PFSK-1 (cell line): ENCODE measurements at regions not wholly inside any gene's neighbourhood (a gene's known extent, or its start where the extent isn't known, plus 50 kb on each side); places are given as distances from the start of the nearest gene placed in this dataset.

ENCODE experiments used
- FOXP2 ChIP-seq: optimal IDR thresholded peaks from 2 replicates; pipeline ENCODE3; 2011; ENCODE audit warnings: borderline replicate concordance, control low read depth, inconsistent platforms; ENCODE audit not compliant: insufficient read depth; ENCODE audit errors: extremely low read length, extremely low read depth
- POLR2AphosphoS5 ChIP-seq: IDR thresholded peaks from 2 replicates; pipeline ENCODE4 v1.6.1; 2012; ENCODE audit warnings: low read depth, mild to moderate bottlenecking, control low read depth, low read length, moderate library complexity
- SIN3A ChIP-seq: IDR thresholded peaks from 2 replicates; pipeline ENCODE4 v1.6.1; 2012; ENCODE audit warnings: mild to moderate bottlenecking, low read length, moderate library complexity, borderline replicate concordance; ENCODE audit not compliant: insufficient read depth
- TAF1 ChIP-seq: IDR thresholded peaks from 2 replicates; pipeline ENCODE4 v1.6.1; 2012; ENCODE audit warnings: low read length, control low read depth, borderline replicate concordance; ENCODE audit not compliant: insufficient read depth
- TF ChIP-seq, protein P1 (sequence below), 2 experiments: IDR thresholded peaks; 2 replicates each; pipeline versions ENCODE4 v1.6.1 to v1.8.0; 2011 to 2012; ENCODE audit warnings: low read depth in 2 of 2, low read length in 2 of 2, control low read depth in 1 of 2, inconsistent platforms in 1 of 2, mild to moderate bottlenecking in 1 of 2, moderate library complexity in 1 of 2; ENCODE audit not compliant: insufficient read depth in 1 of 2

- TF ChIP-seq, protein P1, sequence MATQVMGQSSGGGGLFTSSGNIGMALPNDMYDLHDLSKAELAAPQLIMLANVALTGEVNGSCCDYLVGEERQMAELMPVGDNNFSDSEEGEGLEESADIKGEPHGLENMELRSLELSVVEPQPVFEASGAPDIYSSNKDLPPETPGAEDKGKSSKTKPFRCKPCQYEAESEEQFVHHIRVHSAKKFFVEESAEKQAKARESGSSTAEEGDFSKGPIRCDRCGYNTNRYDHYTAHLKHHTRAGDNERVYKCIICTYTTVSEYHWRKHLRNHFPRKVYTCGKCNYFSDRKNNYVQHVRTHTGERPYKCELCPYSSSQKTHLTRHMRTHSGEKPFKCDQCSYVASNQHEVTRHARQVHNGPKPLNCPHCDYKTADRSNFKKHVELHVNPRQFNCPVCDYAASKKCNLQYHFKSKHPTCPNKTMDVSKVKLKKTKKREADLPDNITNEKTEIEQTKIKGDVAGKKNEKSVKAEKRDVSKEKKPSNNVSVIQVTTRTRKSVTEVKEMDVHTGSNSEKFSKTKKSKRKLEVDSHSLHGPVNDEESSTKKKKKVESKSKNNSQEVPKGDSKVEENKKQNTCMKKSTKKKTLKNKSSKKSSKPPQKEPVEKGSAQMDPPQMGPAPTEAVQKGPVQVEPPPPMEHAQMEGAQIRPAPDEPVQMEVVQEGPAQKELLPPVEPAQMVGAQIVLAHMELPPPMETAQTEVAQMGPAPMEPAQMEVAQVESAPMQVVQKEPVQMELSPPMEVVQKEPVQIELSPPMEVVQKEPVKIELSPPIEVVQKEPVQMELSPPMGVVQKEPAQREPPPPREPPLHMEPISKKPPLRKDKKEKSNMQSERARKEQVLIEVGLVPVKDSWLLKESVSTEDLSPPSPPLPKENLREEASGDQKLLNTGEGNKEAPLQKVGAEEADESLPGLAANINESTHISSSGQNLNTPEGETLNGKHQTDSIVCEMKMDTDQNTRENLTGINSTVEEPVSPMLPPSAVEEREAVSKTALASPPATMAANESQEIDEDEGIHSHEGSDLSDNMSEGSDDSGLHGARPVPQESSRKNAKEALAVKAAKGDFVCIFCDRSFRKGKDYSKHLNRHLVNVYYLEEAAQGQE (IDR thresholded peaks at IDR 0.05; ENCODE audit: insufficient read depth in 1 of 2, low read depth in 2 of 2, low read length in 2 of 2) = 0 out of 4 replicates have a peak, but pooled peaks of 1 of the 2 experiments have one; percentile 60
- TF ChIP-seq FOXP2 = no peak
Observed at GRCh38 chrY:14238277-14238676, 182.2 kb downstream of the VCY1B start.

- TF ChIP-seq POLR2AphosphoS5 (no peak), SIN3A (no peak), TAF1 (no peak), FOXP2 (no peak)
- TF ChIP-seq, protein P1 (IDR thresholded peaks at IDR 0.05; ENCODE audit: insufficient read depth in 1 of 2, low read depth in 2 of 2, low read length in 2 of 2) = no peak
Observed at GRCh38 chrY:14246948-14247347, 190.9 kb downstream of the VCY1B start.

DNA sequence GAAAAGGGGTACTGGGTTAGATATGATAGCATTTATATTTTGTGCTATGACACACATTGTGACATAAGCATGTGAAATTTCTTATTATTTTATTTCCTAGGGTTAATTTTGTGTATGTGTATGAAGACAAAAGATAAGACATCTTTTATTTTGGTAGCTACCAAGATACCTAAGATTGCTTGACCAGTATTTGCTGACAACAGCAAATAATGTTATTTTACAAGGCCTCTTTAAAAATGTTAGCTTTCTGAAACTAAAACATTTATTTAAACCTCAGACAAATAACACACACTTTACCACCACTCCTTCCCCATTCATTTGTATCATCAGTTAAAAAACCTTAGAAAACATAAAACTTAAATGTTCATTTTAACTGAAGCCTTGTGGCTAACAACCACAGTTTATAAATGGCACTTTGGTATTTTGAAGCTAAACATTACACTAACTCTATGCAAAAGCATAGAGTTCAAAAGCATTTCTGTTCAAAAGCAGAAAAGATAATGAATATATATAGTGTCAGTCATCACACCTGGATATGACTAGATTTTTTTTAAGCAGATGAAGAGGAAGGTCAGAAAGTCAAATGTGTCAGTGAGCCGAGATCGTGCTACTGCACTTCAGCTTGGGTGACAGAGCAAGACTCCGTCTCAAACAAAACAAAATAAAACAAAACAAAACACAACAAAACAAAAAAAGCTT, 193.0 kb downstream of the VCY1B start:
- TF ChIP-seq TAF1 (no peak), FOXP2 (no peak), SIN3A (no peak), POLR2AphosphoS5 (no peak)
- TF ChIP-seq, protein P1 (IDR thresholded peaks at IDR 0.05; ENCODE audit: insufficient read depth in 1 of 2, low read depth in 2 of 2, low read length in 2 of 2) = no peak

DNA sequence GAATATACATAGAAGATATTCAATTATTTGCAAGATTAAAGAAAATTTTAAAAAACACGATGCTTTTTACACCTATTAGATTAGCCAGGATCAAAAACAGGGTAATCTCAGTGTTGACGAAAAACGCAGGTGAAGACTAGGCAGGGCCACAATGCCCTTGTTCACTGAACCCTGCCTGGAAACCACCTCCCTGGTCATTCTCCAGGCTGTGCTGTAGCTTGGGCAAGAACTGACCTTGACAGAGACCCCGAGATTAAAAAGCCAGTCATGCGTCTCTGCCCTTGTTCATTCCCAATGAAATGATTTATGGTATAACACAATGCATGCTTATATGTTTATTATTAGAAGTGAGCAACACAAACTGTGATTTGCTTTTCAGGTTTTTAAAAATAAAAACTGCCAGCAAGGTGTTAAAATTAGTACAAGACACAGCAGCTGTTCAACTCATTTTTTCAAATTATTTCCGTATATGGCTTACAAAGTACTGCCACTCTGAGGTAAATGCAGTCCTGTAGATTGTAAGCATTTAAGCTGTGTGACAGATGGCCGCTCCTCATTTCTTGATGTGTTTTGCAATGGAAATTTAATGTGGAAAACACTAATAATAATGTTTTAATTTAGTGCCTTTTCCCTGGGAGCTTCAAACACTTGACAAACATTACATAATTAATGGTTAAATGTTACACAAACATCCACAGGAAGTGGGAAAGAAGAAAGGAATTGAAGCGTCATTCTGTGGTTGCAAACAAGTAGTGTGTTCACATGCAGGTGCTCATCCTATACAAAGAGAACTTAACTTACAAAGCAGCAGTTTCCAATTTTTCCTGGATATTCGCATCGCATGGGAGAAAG, 200.2 kb downstream of the VCY1B start:
- TF ChIP-seq FOXP2 (no peak), SIN3A (no peak), POLR2AphosphoS5 (no peak), TAF1 (no peak)
- TF ChIP-seq, protein P1 (IDR thresholded peaks at IDR 0.05; ENCODE audit: insufficient read depth in 1 of 2, low read depth in 2 of 2, low read length in 2 of 2) = no peak
